ENCODE measurements at regions not wholly inside any gene's neighbourhood (a gene's known extent, or its start where the extent isn't known, plus 50 kb on each side); places are given as distances from the start of the nearest gene placed in this dataset.
"Not testable (repeated sequence)": the region's sequence is repeated elsewhere in the genome, so short reads cannot be mapped to it uniquely, and the experiment has no call there.

- DNase-seq: no peak
Measured at GRCh38 chr1:195744256-195744655, 864.0 kb downstream of the KCNT2 start.

- no peak for DNase-seq
Measured at GRCh38 chr1:195740862-195741261, 867.4 kb downstream of the KCNT2 start.

- DNase-seq: no peak
Measured at GRCh38 chr1:195738966-195739650, 869.1 kb downstream of the KCNT2 start.

- DNase-seq: no peak
Measured at GRCh38 chr1:195735140-195735539, 873.1 kb downstream of the KCNT2 start.

GRCh38 chr1:195733826-195734225, 874.4 kb downstream of the KCNT2 start:
- no peak for DNase-seq

GRCh38 chr1:195733408-195733807, 874.8 kb downstream of the KCNT2 start:
- DNase-seq: no peak

GRCh38 chr1:195731385-195731784, 876.9 kb downstream of the KCNT2 start:
- DNase-seq: no peak

GRCh38 chr1:195723796-195724194, 884.4 kb downstream of the KCNT2 start:
- no peak for DNase-seq

GRCh38 chr1:195722852-195723795, 885.1 kb downstream of the KCNT2 start:
- DNase-seq: not testable (repeated sequence)

GRCh38 chr1:195722146-195722545, 886.1 kb downstream of the KCNT2 start:
- not testable (repeated sequence) for DNase-seq

GRCh38 chr1:195721210-195721971, 886.8 kb downstream of the KCNT2 start:
- DNase-seq: no peak

GRCh38 chr1:195717651-195718050, 890.6 kb downstream of the KCNT2 start:
- no peak for DNase-seq

- DNase-seq: no peak
Measured at GRCh38 chr1:195715652-195716051, 892.6 kb downstream of the KCNT2 start.

- DNase-seq: no peak
Measured at GRCh38 chr1:195714248-195714647, 894.0 kb downstream of the KCNT2 start.

GRCh38 chr1:195709821-195710220, 898.4 kb downstream of the KCNT2 start:
- DNase-seq: no peak

GRCh38 chr1:195704028-195704427, 904.2 kb downstream of the KCNT2 start:
- DNase-seq: no peak

GRCh38 chr1:195701149-195701548, 907.1 kb downstream of the KCNT2 start:
- DNase-seq: no peak

GRCh38 chr1:195697130-195697529, 911.1 kb downstream of the KCNT2 start:
- DNase-seq: no peak

- no peak for DNase-seq
Measured at GRCh38 chr1:195686764-195687163, 921.5 kb downstream of the KCNT2 start.

GRCh38 chr1:195664628-195665027, 943.6 kb downstream of the KCNT2 start:
- no peak for DNase-seq

GRCh38 chr1:195663549-195664280, 944.5 kb downstream of the KCNT2 start:
- DNase-seq: no peak

- DNase-seq: no peak
Measured at GRCh38 chr1:195656780-195657179, 951.5 kb downstream of the KCNT2 start.
